ENCODE measurements at regions not wholly inside any gene's neighbourhood (a gene's known extent, or its start where the extent isn't known, plus 50 kb on each side); places are given as distances from the start of the nearest gene placed in this dataset.

GRCh38 chr9:90504486-90504885 lies 138.1 kb downstream of the DIRAS2 start:
- H3K27me3 ChIP-seq (ENCODE audit: insufficient read depth): no peaks in the 10 kb centered on the region
- no peaks in the 10 kb centered on the region; a peak in 1 of 4 replicates for H3K4me1 ChIP-seq (ENCODE audit: control insufficient read depth in 1 of 2, insufficient read depth in 2 of 2, low read depth in 1 of 2, low read length in 1 of 2)
- ChIA-PET CTCF (no interaction called here), POLR2A (no interaction called here)
- TF ChIP-seq FOXJ3 (CRISPR knock-in tag; IDR thresholded peaks at IDR 0.05): no peak
- TF ChIP-seq, protein P1, sequence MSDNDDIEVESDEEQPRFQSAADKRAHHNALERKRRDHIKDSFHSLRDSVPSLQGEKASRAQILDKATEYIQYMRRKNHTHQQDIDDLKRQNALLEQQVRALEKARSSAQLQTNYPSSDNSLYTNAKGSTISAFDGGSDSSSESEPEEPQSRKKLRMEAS (IDR thresholded peaks at IDR 0.05; ENCODE audit: low read depth): no peak
- TF ChIP-seq RFX5 (IDR thresholded peaks at IDR 0.05; ENCODE audit: low read length): no peak
- TF ChIP-seq TCF12 (IDR thresholded peaks at IDR 0.05): no peak
- TF ChIP-seq YY1 (IDR thresholded peaks at IDR 0.05; ENCODE audit: low read depth): no peak
- TF ChIP-seq TAF1 (IDR thresholded peaks at IDR 0.05; ENCODE audit: borderline replicate concordance, low read depth, low read length): no peak
- TF ChIP-seq NFIC (IDR thresholded peaks at IDR 0.05; ENCODE audit: borderline replicate concordance): no peak
- TF ChIP-seq RAD21 (IDR thresholded peaks at IDR 0.05; ENCODE audit: low read length): no peak
- no peak for TF ChIP-seq SMC3 (IDR thresholded peaks at IDR 0.05; ENCODE audit: low read depth, low read length)
- TF ChIP-seq, protein P2, sequence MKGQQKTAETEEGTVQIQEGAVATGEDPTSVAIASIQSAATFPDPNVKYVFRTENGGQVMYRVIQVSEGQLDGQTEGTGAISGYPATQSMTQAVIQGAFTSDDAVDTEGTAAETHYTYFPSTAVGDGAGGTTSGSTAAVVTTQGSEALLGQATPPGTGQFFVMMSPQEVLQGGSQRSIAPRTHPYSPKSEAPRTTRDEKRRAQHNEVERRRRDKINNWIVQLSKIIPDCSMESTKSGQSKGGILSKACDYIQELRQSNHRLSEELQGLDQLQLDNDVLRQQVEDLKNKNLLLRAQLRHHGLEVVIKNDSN (IDR thresholded peaks at IDR 0.05; ENCODE audit: borderline replicate concordance, low read depth): no peak
- H3K9me3 ChIP-seq: no peaks in the 10 kb centered on the region
- H3K79me2 ChIP-seq (ENCODE audit: insufficient read depth): no peaks in the 10 kb centered on the region
- H3K36me3 ChIP-seq (replicated peaks in 1 of 2; ENCODE audit: control insufficient read depth in 1 of 2, insufficient read depth in 2 of 2, low read length in 1 of 2): no peaks in the 10 kb centered on the region
- H3K27ac ChIP-seq (ENCODE audit: low read depth in 2 of 2, low read length in 1 of 2): no peak overlapping the region
- no peak overlapping the region for H3K4me2 ChIP-seq
- H3K4me3 ChIP-seq (ENCODE audit: low read depth in 2 of 2, low read length in 1 of 2): no peak overlapping the region
- DNase-seq: no peak
- no peaks in the 10 kb centered on the region for H4K20me1 ChIP-seq (ENCODE audit: insufficient read depth)
- H2AFZ ChIP-seq (ENCODE audit: low read depth): no peak overlapping the region
- H3F3A ChIP-seq (replicated peaks; ENCODE audit: insufficient read depth): no peaks in the 10 kb centered on the region
- no peaks in the 10 kb centered on the region for H3K9me2 ChIP-seq
- H3K9ac ChIP-seq: no peak overlapping the region

GRCh38 chr9:90505695-90506094 lies 136.9 kb downstream of the DIRAS2 start:
- H3K9ac ChIP-seq: no peak overlapping the region
- CTCF ChIA-PET: no interaction called here
- 30% methylated on average over 1 of the region's 1 CpG for WGBS (ENCODE audit: low lambda C conversion rate)

More at GRCh38 chr9:90505695-90506094, 136.9 kb downstream of the DIRAS2 start:
- H3K4me1 ChIP-seq (ENCODE audit: control insufficient read depth in 1 of 2, insufficient read depth in 2 of 2, low read depth in 1 of 2, low read length in 1 of 2): no peaks in the 10 kb centered on the region; a peak in 2 of 4 replicates
- no peaks in the 10 kb centered on the region for H3F3A ChIP-seq (replicated peaks; ENCODE audit: insufficient read depth)
- no peaks in the 10 kb centered on the region for H4K20me1 ChIP-seq (ENCODE audit: insufficient read depth)
- TF ChIP-seq POLR2AphosphoS5 (IDR thresholded peaks at IDR 0.05; ENCODE audit: low read depth, low read length) (no peak), PBX3 (IDR thresholded peaks at IDR 0.05) (no peak), USF2 (IDR thresholded peaks at IDR 0.05; ENCODE audit: borderline replicate concordance, low read depth, low read length) (no peak), YY1 (IDR thresholded peaks at IDR 0.05; ENCODE audit: low read depth) (no peak), RAD21 (IDR thresholded peaks at IDR 0.05; ENCODE audit: low read length) (no peak), GABPA (IDR thresholded peaks at IDR 0.05; ENCODE audit: low read depth) (no peak), SMC3 (IDR thresholded peaks at IDR 0.05; ENCODE audit: low read depth, low read length) (no peak), EP300 (IDR thresholded peaks at IDR 0.05; ENCODE audit: borderline replicate concordance in 1 of 2, low read depth in 1 of 2, low read length in 1 of 2) (no peak), TCF12 (IDR thresholded peaks at IDR 0.05) (no peak), NFIC (IDR thresholded peaks at IDR 0.05; ENCODE audit: borderline replicate concordance) (no peak), EZH2phosphoT487 (IDR thresholded peaks at IDR 0.05; ENCODE audit: borderline replicate concordance, low read depth) (no peak), FOXJ3 (CRISPR knock-in tag; IDR thresholded peaks at IDR 0.05) (no peak), FOSL2 (IDR thresholded peaks at IDR 0.05; ENCODE audit: borderline replicate concordance, low read depth) (no peak), TEAD4 (IDR thresholded peaks at IDR 0.05; ENCODE audit: borderline replicate concordance, insufficient read depth) (no peak)
- TF ChIP-seq, protein P2 (IDR thresholded peaks at IDR 0.05; ENCODE audit: borderline replicate concordance, low read depth): no peak
- TF ChIP-seq, protein P3, sequence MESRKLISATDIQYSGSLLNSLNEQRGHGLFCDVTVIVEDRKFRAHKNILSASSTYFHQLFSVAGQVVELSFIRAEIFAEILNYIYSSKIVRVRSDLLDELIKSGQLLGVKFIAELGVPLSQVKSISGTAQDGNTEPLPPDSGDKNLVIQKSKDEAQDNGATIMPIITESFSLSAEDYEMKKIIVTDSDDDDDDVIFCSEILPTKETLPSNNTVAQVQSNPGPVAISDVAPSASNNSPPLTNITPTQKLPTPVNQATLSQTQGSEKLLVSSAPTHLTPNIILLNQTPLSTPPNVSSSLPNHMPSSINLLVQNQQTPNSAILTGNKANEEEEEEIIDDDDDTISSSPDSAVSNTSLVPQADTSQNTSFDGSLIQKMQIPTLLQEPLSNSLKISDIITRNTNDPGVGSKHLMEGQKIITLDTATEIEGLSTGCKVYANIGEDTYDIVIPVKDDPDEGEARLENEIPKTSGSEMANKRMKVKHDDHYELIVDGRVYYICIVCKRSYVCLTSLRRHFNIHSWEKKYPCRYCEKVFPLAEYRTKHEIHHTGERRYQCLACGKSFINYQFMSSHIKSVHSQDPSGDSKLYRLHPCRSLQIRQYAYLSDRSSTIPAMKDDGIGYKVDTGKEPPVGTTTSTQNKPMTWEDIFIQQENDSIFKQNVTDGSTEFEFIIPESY (IDR thresholded peaks at IDR 0.05; ENCODE audit: borderline replicate concordance, low read depth): no peak
- no peak overlapping the region for H3K27ac ChIP-seq (ENCODE audit: low read depth in 2 of 2, low read length in 1 of 2)
- no peak overlapping the region for H3K4me2 ChIP-seq
- no peak overlapping the region for H2AFZ ChIP-seq (ENCODE audit: low read depth)
- DNase-seq: no peak
- no peaks in the 10 kb centered on the region for H3K36me3 ChIP-seq (replicated peaks in 1 of 2; ENCODE audit: control insufficient read depth in 1 of 2, insufficient read depth in 2 of 2, low read length in 1 of 2)
- H3K9me3 ChIP-seq: no peaks in the 10 kb centered on the region
- no peak overlapping the region for H3K4me3 ChIP-seq (ENCODE audit: low read depth in 2 of 2, low read length in 1 of 2)
- no peaks in the 10 kb centered on the region for H3K27me3 ChIP-seq (ENCODE audit: insufficient read depth)
- POLR2A ChIA-PET: no interaction called here
- H3K9me2 ChIP-seq: no peaks in the 10 kb centered on the region
- no peaks in the 10 kb centered on the region for H3K79me2 ChIP-seq (ENCODE audit: insufficient read depth)

All from SK-N-SH (cell line).